ENCODE measurements at regions not wholly inside any gene's neighbourhood (a gene's known extent, or its start where the extent isn't known, plus 50 kb on each side); places are given as distances from the start of the nearest gene placed in this dataset.

- TF ChIP-seq POLR2A (IDR thresholded peaks at IDR 0.05) = no peak
- no peak for TF ChIP-seq CTCF (IDR thresholded peaks at IDR 0.05)
Observed at GRCh38 chr3:30500666-30501399, 105.6 kb upstream of the TGFBR2 start.
